ENCODE measurements at regions not wholly inside any gene's neighbourhood (a gene's known extent, or its start where the extent isn't known, plus 50 kb on each side); places are given as distances from the start of the nearest gene placed in this dataset.

- Histone ChIP-seq H3K27ac (peak overlapping the region; percentile 45; the same call in 1 of the 2 replicates), H3K36me3 (ENCODE audit: low read depth) (no peaks in the 10 kb centered on the region), H3K4me2 (peak overlapping the region; percentile 45; the same call in 1 of the 2 replicates), H3K79me2 (ENCODE audit: low read depth) (no peaks in the 10 kb centered on the region), H3F3A (ENCODE audit: insufficient read depth, low read depth) (no peaks in the 10 kb centered on the region), H2AFZ (no peak overlapping the region), H3K9me2 (ENCODE audit: insufficient read depth) (no peaks in the 10 kb centered on the region), H4K20me1 (ENCODE audit: insufficient read depth) (no peaks in the 10 kb centered on the region), H3K4me1 (replicated peaks; ENCODE audit: insufficient read depth) (peaks cover 22% of the 10 kb centered on the region), H3K9me3 (ENCODE audit: insufficient read depth, low read depth) (no peaks in the 10 kb centered on the region), H3K27me3 (ENCODE audit: insufficient read depth, low read depth) (no peaks in the 10 kb centered on the region), H3K4me3 (no peak overlapping the region)
- intact Hi-C loops (cut with micrococcal nuclease; ENCODE audit: unreplicated experiment) = loop anchor here (2.0 kb wide), 1 partner anchor 63 kb away; no protein-coding TSS in a partner anchor
- POLR2A ChIA-PET (ENCODE audit: unreplicated experiment) = interaction anchor here (0.6 kb wide), 1 partner anchor 352 kb away, joined by 4 read pairs; no protein-coding TSS in a partner anchor
- CTCF ChIA-PET = no interaction called here
- peak; percentile 44 to 66 for DNase-seq
- no TSS peak for BruUV-seq (replicated peaks)
- no peak for TF ChIP-seq EZH2 (IDR thresholded peaks at IDR 0.05; ENCODE audit: low read depth)
- TF ChIP-seq, protein P1, sequence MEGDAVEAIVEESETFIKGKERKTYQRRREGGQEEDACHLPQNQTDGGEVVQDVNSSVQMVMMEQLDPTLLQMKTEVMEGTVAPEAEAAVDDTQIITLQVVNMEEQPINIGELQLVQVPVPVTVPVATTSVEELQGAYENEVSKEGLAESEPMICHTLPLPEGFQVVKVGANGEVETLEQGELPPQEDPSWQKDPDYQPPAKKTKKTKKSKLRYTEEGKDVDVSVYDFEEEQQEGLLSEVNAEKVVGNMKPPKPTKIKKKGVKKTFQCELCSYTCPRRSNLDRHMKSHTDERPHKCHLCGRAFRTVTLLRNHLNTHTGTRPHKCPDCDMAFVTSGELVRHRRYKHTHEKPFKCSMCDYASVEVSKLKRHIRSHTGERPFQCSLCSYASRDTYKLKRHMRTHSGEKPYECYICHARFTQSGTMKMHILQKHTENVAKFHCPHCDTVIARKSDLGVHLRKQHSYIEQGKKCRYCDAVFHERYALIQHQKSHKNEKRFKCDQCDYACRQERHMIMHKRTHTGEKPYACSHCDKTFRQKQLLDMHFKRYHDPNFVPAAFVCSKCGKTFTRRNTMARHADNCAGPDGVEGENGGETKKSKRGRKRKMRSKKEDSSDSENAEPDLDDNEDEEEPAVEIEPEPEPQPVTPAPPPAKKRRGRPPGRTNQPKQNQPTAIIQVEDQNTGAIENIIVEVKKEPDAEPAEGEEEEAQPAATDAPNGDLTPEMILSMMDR (conservative IDR thresholded peaks at IDR 0.05) = no peak
Measured at GRCh38 chr10:21399392-21400035, 126.0 kb downstream of the SKIDA1 start.

- H3F3A ChIP-seq (ENCODE audit: insufficient read depth, low read depth) = no peaks in the 10 kb centered on the region
- ChIA-PET POLR2A (ENCODE audit: unreplicated experiment) (interaction anchor here (0.6 kb wide), 1 partner anchor 918 kb away, joined by 4 read pairs; the partner anchor contains the start of gene COMMD3), CTCF (no interaction called here)
- peaks cover 22% of the 10 kb centered on the region for H3K4me1 ChIP-seq (replicated peaks; ENCODE audit: insufficient read depth)
- H3K79me2 ChIP-seq (ENCODE audit: low read depth) = no peaks in the 10 kb centered on the region
- no peaks in the 10 kb centered on the region for H3K9me2 ChIP-seq (ENCODE audit: insufficient read depth)
- H3K4me2 ChIP-seq = peak overlapping the region; percentile 45
- DNase-seq = peak; percentile 3 to 74
- H4K20me1 ChIP-seq (ENCODE audit: insufficient read depth) = no peaks in the 10 kb centered on the region
- H2AFZ ChIP-seq = no peak overlapping the region
- H3K9me3 ChIP-seq (ENCODE audit: insufficient read depth, low read depth) = no peaks in the 10 kb centered on the region
- no peak overlapping the region for H3K4me3 ChIP-seq
- no peaks in the 10 kb centered on the region for H3K36me3 ChIP-seq (ENCODE audit: low read depth)
- intact Hi-C loops (cut with micrococcal nuclease; ENCODE audit: unreplicated experiment) = loop anchor here (2.0 kb wide), 1 partner anchor 62 kb away; no protein-coding TSS in a partner anchor
- no peak for TF ChIP-seq EZH2 (IDR thresholded peaks at IDR 0.05; ENCODE audit: low read depth)
- TF ChIP-seq, protein P1 (conservative IDR thresholded peaks at IDR 0.05) = no peak
- H3K27me3 ChIP-seq (ENCODE audit: insufficient read depth, low read depth) = no peaks in the 10 kb centered on the region
- no TSS peak for BruUV-seq (replicated peaks)
- peak overlapping the region; percentile 45 for H3K27ac ChIP-seq
Measured at GRCh38 chr10:21398563-21399231, 126.8 kb downstream of the SKIDA1 start.

DNA sequence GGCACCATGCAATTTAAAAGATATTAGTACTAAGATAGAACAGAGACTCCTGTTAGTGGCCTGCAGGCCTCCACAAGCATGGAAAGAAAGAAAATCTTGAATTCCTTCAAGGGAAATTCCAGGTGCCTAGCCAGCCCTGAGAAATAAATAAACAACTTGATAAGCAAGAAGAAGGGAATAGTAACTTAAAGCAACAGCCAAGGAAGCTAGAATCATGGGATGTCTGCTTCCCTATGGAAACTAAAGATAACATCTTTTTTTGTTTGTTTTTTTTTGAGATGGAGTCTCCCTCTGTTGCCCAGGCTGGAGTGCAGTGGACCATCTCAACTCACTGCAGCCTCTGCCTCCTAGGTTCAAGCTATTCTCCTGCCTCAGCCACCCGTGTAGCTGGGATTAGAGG is 128.6 kb downstream of the SKIDA1 start:
- no peak overlapping the region for H3K4me2 ChIP-seq
- intact Hi-C loops (cut with micrococcal nuclease; ENCODE audit: unreplicated experiment) = no loop called here
- no peak for TF ChIP-seq EZH2 (IDR thresholded peaks at IDR 0.05; ENCODE audit: low read depth)
- TF ChIP-seq, protein P1 (conservative IDR thresholded peaks at IDR 0.05) = no peak
- CTCF ChIA-PET = no interaction called here
- H3K36me3 ChIP-seq (ENCODE audit: low read depth) = no peaks in the 10 kb centered on the region
- H3K4me3 ChIP-seq = no peak overlapping the region
- no peaks in the 10 kb centered on the region for H3F3A ChIP-seq (ENCODE audit: insufficient read depth, low read depth)
- H3K9me2 ChIP-seq (ENCODE audit: insufficient read depth) = no peaks in the 10 kb centered on the region
- no TSS peak for BruUV-seq (replicated peaks)
- H2AFZ ChIP-seq = no peak overlapping the region
- DNase-seq = no peak
- no peaks in the 10 kb centered on the region for H3K27me3 ChIP-seq (ENCODE audit: insufficient read depth, low read depth)
- no peak overlapping the region for H3K27ac ChIP-seq
- H3K79me2 ChIP-seq (ENCODE audit: low read depth) = no peaks in the 10 kb centered on the region
- H3K9me3 ChIP-seq (ENCODE audit: insufficient read depth, low read depth) = no peaks in the 10 kb centered on the region
- POLR2A ChIA-PET (ENCODE audit: unreplicated experiment) = no interaction called here
- peaks cover 27% of the 10 kb centered on the region for H3K4me1 ChIP-seq (replicated peaks; ENCODE audit: insufficient read depth)
- H4K20me1 ChIP-seq (ENCODE audit: insufficient read depth) = no peaks in the 10 kb centered on the region
